ENCODE measurements at regions not wholly inside any gene's neighbourhood (a gene's known extent, or its start where the extent isn't known, plus 50 kb on each side); places are given as distances from the start of the nearest gene placed in this dataset.

GRCh38 chr11:96576383-96576782 lies 186.6 kb downstream of the JRKL start:
- no peak overlapping the region for H3K23ac ChIP-seq (ENCODE audit: insufficient read length, low read depth, low read length)
- DNase-seq, result no peak
- H3K23me2 ChIP-seq (ENCODE audit: insufficient read length, low read depth, low read length, poor library complexity, severe bottlenecking), result no peaks in the 10 kb centered on the region
- H3T11ph ChIP-seq (ENCODE audit: low read length), result no peak overlapping the region
- no peak overlapping the region for H3K27ac Mint-ChIP-seq
- H2AK5ac ChIP-seq (ENCODE audit: insufficient read length, low read length), result no peak overlapping the region
- no peak overlapping the region for H3K4ac ChIP-seq (ENCODE audit: low read depth, low read length)
- H3K27me3 Mint-ChIP-seq (ENCODE audit: low read depth), result no peaks in the 10 kb centered on the region
- no peak overlapping the region for H4K8ac ChIP-seq (replicated peaks; ENCODE audit: insufficient read length, low read depth, low read length)
- H3K27ac ChIP-seq (ENCODE audit: insufficient read length, low read depth, low read length), result no peak overlapping the region
- no peak overlapping the region for H4K91ac ChIP-seq (ENCODE audit: insufficient read length, low read depth, low read length)
- H3K18ac ChIP-seq (ENCODE audit: insufficient read length, low read depth, low read length), result no peak overlapping the region
- H3K9me3 ChIP-seq (ENCODE audit: control insufficient read depth, low read depth, low read length), result no peaks in the 10 kb centered on the region
- no peaks in the 10 kb centered on the region for H3K79me2 ChIP-seq (ENCODE audit: insufficient read depth, low read length)
- no peak overlapping the region for H4K5ac ChIP-seq (ENCODE audit: insufficient read length, low read depth, low read length)
- no peak overlapping the region for H3K14ac ChIP-seq (ENCODE audit: insufficient read depth, low read length)
- H3K9me3 Mint-ChIP-seq, result peaks cover 0 to 2% of the 10 kb centered on the region in 2 experiments; a peak in 3 of 5 replicates
- H2BK120ac ChIP-seq (ENCODE audit: low read depth, low read length, poor library complexity, severe bottlenecking), result no peak overlapping the region
- H3K56ac ChIP-seq (ENCODE audit: insufficient read length, low read depth, low read length), result no peak overlapping the region
- H3K4me3 Mint-ChIP-seq, result no peak overlapping the region
- no peak for TF ChIP-seq CTCF (conservative IDR thresholded peaks at IDR 0.05)
- H3K4me2 ChIP-seq (ENCODE audit: insufficient read depth, insufficient read length, low read length), result no peak overlapping the region
- H4K20me1 ChIP-seq (ENCODE audit: control insufficient read depth, insufficient read depth, insufficient read length), result no peaks in the 10 kb centered on the region
- H3K4me1 ChIP-seq (ENCODE audit: insufficient read depth, low read length), result no peaks in the 10 kb centered on the region
- no peaks in the 10 kb centered on the region for H3K27me3 ChIP-seq (ENCODE audit: insufficient read depth, low read length)
- H3K9ac ChIP-seq (ENCODE audit: extremely low read depth, insufficient read length, low read length), result no peak overlapping the region
- H2BK15ac ChIP-seq (ENCODE audit: low read depth, low read length), result no peak overlapping the region
- no peak overlapping the region for H2AFZ ChIP-seq (ENCODE audit: low read length)
- H3K36me3 Mint-ChIP-seq (ENCODE audit: insufficient read depth in 1 of 3, low read depth in 3 of 3), result peaks cover 0 to 3% (median 3%) of the 10 kb centered on the region in 3 experiments; a peak in 2 of 7 replicates
- WGBS (ENCODE audit: extremely low coverage, insufficient read length, low lambda C conversion rate), result no CpG with 5 or more reads among the region's 2 CpGs
- no peak overlapping the region for H2BK5ac ChIP-seq (ENCODE audit: insufficient read length, low read length)
- H2BK20ac ChIP-seq (ENCODE audit: low read depth, low read length, poor library complexity, severe bottlenecking), result no peak overlapping the region
- no peak overlapping the region for H2BK12ac ChIP-seq (ENCODE audit: insufficient read length, low read depth, low read length)
- no peaks in the 10 kb centered on the region for H3K79me1 ChIP-seq (ENCODE audit: insufficient read depth, low read depth, low read length, poor library complexity, severe bottlenecking)
- H3K4me1 Mint-ChIP-seq, result peaks cover 14 to 23% of the 10 kb centered on the region in 2 experiments
